Astrocyte of the spinal cord (primary cell): ENCODE measurements at regions not wholly inside any gene's neighbourhood (a gene's known extent, or its start where the extent isn't known, plus 50 kb on each side); places are given as distances from the start of the nearest gene placed in this dataset.

ENCODE experiments used
- DNase-seq: peaks from one replicate; pipeline ENCODE4 v3.0.0; 2011; ENCODE audit warnings: low read depth, low spot score
- H3K4me3 ChIP-seq: 2 replicates; pipeline ENCODE4 v1.5.1; 2011; ENCODE audit warnings: low read depth, mild to moderate bottlenecking, low read length, moderate library complexity
- in situ Hi-C: cut with HindIII; loops from 2 replicates; pipeline ENCODE4 v1.10.0; 2017; ENCODE audit warnings: low sequenced_read_pairs
- TF ChIP-seq, protein P1 (sequence below): IDR thresholded peaks from 2 replicates; pipeline ENCODE4 v1.5.1; 2012; ENCODE audit warnings: low read depth, mild to moderate bottlenecking, low read length, inconsistent platforms

DNA sequence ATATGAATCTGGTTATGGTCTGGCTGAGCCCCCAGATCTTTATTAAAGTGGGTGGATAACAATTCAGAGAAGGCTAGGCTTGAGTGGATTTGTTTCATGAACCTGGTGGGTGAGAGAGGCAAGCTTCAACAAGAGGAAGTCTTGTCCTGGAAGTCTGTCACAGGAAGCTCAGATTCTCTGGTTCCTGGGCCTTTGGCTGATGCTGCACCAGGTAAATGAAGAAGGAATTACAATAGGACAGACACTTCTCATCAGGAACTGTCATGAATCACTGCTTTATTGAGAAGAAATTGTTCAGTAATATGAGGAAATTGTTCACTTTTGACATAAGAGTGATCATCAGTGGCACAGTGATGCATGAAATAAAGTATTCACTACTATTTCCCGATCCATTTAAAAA is 167.6 kb upstream of the ELL2 start:
- in situ Hi-C loops: no loop called here
- no peak for DNase-seq
- H3K4me3 ChIP-seq: no peak overlapping the region
- TF ChIP-seq, protein P1, sequence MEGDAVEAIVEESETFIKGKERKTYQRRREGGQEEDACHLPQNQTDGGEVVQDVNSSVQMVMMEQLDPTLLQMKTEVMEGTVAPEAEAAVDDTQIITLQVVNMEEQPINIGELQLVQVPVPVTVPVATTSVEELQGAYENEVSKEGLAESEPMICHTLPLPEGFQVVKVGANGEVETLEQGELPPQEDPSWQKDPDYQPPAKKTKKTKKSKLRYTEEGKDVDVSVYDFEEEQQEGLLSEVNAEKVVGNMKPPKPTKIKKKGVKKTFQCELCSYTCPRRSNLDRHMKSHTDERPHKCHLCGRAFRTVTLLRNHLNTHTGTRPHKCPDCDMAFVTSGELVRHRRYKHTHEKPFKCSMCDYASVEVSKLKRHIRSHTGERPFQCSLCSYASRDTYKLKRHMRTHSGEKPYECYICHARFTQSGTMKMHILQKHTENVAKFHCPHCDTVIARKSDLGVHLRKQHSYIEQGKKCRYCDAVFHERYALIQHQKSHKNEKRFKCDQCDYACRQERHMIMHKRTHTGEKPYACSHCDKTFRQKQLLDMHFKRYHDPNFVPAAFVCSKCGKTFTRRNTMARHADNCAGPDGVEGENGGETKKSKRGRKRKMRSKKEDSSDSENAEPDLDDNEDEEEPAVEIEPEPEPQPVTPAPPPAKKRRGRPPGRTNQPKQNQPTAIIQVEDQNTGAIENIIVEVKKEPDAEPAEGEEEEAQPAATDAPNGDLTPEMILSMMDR: no peak

DNA sequence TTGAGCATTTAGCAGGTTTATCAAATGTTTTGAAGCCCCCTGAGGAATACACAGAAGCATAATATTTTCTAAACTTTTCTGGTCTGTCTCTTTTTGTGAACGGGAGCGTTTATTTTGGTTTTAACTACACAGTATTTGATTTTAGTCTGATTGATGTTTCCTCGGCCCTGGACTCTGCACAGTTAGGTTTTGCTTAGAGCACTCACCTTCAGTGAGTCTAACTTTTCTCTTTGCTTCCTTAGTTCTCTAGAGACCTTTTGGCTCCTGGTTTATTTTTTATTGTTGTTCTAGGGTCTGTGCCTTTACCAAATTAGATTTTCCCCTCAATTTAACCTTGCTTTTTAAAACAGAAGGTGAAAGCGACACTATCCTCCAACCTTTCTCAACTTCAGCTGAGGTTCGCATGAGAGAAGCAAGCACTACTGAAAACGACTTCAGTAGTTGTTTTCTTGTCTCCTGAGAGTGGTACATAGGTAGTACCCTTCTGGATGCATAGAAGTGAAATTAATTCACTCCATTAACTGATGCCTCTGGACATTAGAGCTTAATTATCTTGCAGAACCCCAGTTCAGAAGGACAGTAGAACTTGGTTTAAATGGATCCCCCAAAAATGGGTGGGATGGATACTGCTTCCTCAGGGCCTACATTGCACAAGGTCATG is 166.7 kb upstream of the ELL2 start:
- in situ Hi-C loops: no loop called here

DNA sequence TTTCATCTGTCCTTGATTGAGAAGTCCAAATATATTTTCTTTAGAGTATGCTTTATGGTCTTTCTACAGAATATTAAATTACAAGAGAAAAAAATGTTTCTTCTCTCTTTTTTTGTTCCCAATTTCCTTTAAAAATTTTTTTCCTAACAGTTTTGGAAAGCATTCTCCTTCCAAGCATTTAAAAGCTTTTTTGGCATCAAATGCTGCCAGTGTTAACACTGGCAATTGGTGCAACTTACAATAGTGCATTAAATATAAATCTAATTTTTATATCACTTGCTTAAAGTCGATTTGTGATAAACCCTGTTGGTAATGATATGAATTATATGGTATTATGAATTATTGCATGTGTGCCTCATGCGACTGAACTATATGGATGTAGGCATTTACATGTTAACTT is 165.9 kb upstream of the ELL2 start:
- DNase-seq: no peak
- in situ Hi-C loops: no loop called here

More for the DNA sequence above, 166.7 kb upstream of the ELL2 start:
- TF ChIP-seq, protein P1: no peak
- no peak overlapping the region for H3K4me3 ChIP-seq
- DNase-seq: no peak

DNA sequence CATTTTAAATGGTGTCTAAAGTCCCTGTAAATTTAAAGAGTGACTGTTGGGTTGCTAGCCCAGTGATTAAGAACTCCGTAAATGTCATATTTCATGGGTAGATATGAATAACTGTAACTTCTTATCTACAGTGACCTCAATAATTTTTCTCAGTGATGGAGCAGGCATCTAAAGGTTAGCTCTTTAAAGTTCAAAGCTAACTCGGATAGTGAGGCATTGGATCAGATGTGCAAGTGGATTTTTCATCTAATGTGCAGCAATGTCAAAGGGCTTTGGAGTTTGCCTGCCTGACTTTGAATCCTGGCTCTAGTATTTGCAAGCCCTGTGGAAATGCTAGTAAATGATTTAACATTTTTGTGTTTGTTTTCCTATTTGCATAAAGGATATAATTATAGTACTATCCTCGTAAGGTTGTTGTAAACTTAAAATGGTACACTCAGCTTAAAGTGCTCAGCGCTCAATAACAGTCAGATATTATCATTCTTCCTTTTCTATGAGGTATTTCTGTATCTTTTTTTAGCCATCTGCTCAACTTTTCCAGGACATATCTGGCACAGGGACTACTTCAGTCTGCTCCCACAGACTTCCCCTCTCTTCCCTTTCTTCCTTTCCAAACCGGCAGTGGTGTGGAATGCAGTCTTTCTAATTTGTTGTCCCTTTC is 163.7 kb upstream of the ELL2 start:
- in situ Hi-C loops: no loop called here
- H3K4me3 ChIP-seq: no peak overlapping the region
- no peak for DNase-seq
- TF ChIP-seq, protein P1: no peak

More for the DNA sequence above, 165.9 kb upstream of the ELL2 start:
- TF ChIP-seq, protein P1: no peak
- H3K4me3 ChIP-seq: no peak overlapping the region

DNA sequence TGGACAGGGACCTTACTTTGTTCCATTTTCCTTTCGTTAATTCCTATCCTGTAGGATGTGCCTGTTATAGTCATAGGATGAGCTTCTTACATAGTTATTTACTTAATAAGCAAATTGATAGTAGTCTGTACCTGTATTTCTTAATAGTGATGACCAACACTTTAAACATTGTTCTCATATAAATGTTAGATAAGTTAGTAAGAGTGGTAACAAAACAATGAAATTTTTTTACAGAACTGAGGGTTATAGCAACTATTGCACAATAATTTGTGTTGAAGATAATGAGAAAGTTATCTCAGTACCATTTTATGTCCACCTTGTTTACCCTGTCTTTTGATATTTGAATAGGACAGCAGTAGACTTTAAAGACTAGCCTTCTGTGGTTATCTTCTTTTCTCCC is 162.9 kb upstream of the ELL2 start:
- no peak overlapping the region for H3K4me3 ChIP-seq
- TF ChIP-seq, protein P1: no peak
- in situ Hi-C loops: no loop called here
- no peak for DNase-seq

DNA sequence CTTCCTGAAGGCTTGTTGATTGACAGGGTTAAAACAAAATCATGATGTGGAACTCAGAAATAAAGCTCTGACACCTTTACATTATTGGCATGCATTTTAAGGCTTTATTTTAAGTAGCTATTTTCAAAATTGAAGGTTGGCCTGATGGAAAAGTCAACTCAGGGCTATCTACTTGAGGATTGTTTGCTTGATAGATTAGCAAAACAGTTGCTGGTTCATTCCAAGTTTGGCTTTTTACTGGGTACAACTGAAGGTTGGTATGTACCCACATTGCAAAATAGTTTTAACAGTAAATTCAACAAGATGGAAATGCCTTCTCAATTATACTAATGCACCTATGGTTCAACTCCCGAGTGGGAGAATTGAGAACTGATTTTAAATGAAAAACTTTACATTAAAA is 161.8 kb upstream of the ELL2 start:
- in situ Hi-C loops: no loop called here
- H3K4me3 ChIP-seq: no peak overlapping the region
- no peak for DNase-seq
- TF ChIP-seq, protein P1: no peak
